ENCODE measurements at regions not wholly inside any gene's neighbourhood (a gene's known extent, or its start where the extent isn't known, plus 50 kb on each side); places are given as distances from the start of the nearest gene placed in this dataset.

DNA sequence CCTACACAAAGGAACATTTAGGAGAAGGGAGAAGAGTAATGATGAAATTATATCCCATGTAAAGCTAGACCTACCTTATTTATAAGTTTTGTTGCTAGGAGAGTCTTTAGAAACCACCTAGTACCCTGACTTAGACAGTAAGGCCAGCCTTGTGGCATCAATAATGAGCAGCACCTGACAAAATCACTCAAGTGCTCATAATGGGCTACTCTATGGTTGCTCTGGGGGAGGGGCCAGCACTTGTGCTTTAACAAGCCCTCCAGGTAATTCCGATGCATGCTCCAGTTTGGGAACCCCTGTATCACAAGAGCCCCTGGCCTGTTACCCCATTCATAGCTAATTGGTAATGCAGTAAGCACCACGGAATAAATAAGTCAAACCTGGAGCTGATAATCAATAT is 102.9 kb upstream of the ALK start:
- no peaks in the 10 kb centered on the region for H3K9me3 ChIP-seq
- no peak overlapping the region for H3K4me3 ChIP-seq
- no peaks in the 10 kb centered on the region for H3K27me3 ChIP-seq
- TF ChIP-seq POLR2A (IDR thresholded peaks at IDR 0.05), result no peak
- TF ChIP-seq CTCF (IDR thresholded peaks at IDR 0.05), result no peak
- no peaks in the 10 kb centered on the region for H3K4me1 ChIP-seq
- H3K27ac ChIP-seq, result no peak overlapping the region
- WGBS, 2 donors, result 77 to 83% methylated on average over 2 of the region's 2 CpGs
- H3K36me3 ChIP-seq (replicated peaks in 1 of 2; ENCODE audit: insufficient read depth in 1 of 2, low read depth in 2 of 2), result no peaks in the 10 kb centered on the region
- intact Hi-C loops (cut with DNase I), result no loop called here
- DNase-seq (no peak), ATAC-seq (no peak)

DNA sequence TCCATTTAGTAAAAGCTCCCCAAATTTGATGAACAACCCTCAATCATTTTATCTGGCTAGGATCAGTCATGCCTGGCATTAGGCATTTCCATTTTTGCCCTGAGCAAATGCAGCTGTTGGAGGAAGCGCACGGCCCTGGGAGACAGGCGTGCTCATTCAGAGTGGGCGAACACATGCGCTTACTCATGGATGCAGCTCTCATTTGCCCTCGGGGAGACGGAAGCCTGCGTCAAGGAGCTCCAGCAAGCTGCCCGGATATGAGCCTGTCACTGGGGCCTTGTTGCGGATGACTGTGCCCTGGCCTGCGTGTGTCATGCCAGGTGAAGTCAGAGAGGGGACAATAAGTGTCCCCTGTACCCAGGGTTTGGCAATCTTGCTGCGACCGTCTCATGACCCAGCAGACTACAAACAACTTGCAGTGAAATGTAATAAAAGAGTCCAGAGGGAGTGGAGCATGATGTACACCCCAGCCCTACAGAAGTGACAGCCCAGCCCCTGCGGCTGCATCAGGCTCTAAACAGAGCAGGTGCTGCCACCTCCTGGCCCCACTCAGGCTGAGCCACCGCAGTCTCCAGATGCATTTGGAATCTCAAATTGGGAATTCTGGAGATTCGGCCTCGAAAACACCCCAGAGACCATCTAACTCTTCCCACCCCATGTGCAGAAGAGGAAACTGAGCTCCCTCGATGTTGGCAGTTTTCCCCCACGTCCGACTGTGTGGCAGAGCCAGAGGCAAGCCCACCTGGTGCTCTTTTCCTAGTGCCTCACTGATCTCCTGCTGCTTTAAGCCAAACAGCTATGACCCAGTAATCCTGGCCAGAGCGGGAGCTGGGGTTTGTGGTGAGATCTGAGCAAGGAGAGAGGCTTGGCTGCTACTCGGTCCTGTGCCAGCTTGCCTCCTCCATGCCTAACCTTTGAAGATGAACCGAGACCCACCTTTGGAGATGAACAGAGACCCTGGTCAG is 105.0 kb upstream of the ALK start:
- H3K4me3 ChIP-seq, result no peak overlapping the region
- H3K4me1 ChIP-seq, result no peaks in the 10 kb centered on the region
- 39 to 48% methylated on average over 13 to 23 of the region's 23 CpGs for WGBS, 2 donors
- DNase-seq (peak; percentile 45 to 71 (median 48)), ATAC-seq (peak; percentile 42)
- TF ChIP-seq CTCF (IDR thresholded peaks at IDR 0.05) (peak; percentile 31 to 60 (median 59)), POLR2A (IDR thresholded peaks at IDR 0.05) (no peak)
- no peaks in the 10 kb centered on the region for H3K36me3 ChIP-seq (replicated peaks in 1 of 2; ENCODE audit: insufficient read depth in 1 of 2, low read depth in 2 of 2)
- no peak overlapping the region for H3K27ac ChIP-seq
- no peaks in the 10 kb centered on the region for H3K27me3 ChIP-seq
- intact Hi-C loops (cut with DNase I), result no loop called here
- H3K9me3 ChIP-seq, result no peaks in the 10 kb centered on the region

DNA sequence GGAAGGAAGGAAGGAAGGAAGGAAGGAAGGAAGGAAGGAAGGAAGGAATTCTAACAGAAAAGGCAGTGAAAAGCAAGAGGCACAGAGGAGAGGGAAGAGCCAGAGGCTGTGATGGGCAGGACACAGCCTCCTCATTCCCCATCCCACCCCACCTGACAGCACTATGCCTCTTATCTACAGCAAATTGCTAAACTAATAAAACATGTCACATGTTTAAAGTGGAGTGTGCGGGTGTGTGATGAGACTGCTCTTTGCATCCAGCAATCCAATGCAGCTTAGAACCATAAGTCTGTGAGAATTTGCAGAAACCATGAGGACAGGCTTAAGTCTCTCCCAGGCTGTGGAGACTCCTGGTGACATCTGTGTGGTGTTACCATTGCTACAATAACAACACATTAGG is 108.4 kb upstream of the ALK start:
- TF ChIP-seq POLR2A (IDR thresholded peaks at IDR 0.05), result no peak
- TF ChIP-seq CTCF (IDR thresholded peaks at IDR 0.05), result no peak
- WGBS, 2 donors, result 53 to 65% methylated on average over 1 of the region's 1 CpG
- DNase-seq (no peak), ATAC-seq (no peak)
- Histone ChIP-seq H3K4me1 (no peaks in the 10 kb centered on the region), H3K9me3 (no peaks in the 10 kb centered on the region), H3K4me3 (no peak overlapping the region), H3K27ac (no peak overlapping the region), H3K36me3 (replicated peaks in 1 of 2; ENCODE audit: insufficient read depth in 1 of 2, low read depth in 2 of 2) (no peaks in the 10 kb centered on the region), H3K27me3 (no peaks in the 10 kb centered on the region)
- intact Hi-C loops (cut with DNase I), result no loop called here

DNA sequence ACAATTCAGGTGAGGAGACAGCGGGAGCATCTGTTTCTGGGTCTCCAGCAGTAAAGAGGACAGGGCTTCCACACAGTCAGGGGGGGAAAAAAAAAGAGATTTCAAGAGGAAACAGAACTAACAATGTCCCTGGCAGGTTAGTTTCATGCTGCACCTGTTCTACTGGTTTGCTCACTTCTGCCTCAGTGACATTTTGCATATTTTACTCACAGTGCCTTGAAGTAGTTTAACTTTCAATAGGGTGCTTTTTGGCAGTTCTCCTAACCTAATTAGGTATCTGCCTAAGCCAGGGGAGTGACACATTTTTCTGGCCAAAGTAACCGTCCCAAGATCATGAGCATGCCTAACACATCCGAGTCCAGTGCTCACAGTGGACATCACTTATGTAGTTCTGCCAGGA is 109.0 kb upstream of the ALK start:
- peak in 1 of 4 donors; percentile 7 for DNase-seq
- H3K27ac ChIP-seq, result no peak overlapping the region
- intact Hi-C loops (cut with DNase I), result no loop called here

More for the DNA sequence above, 109.0 kb upstream of the ALK start:
- Histone ChIP-seq H3K4me3 (no peak overlapping the region), H3K36me3 (replicated peaks in 1 of 2; ENCODE audit: insufficient read depth in 1 of 2, low read depth in 2 of 2) (no peaks in the 10 kb centered on the region), H3K4me1 (no peaks in the 10 kb centered on the region), H3K27me3 (no peaks in the 10 kb centered on the region), H3K9me3 (no peaks in the 10 kb centered on the region)
- TF ChIP-seq POLR2A (IDR thresholded peaks at IDR 0.05) (no peak), CTCF (IDR thresholded peaks at IDR 0.05) (no peak)
- WGBS, 2 donors, result 45 to 62% methylated on average over 3 of the region's 3 CpGs
- no peak for ATAC-seq
